HG03280 (cell line): ENCODE measurements at regions not wholly inside any gene's neighbourhood (a gene's known extent, or its start where the extent isn't known, plus 50 kb on each side); places are given as distances from the start of the nearest gene placed in this dataset.
"Not testable (repeated sequence)": the region's sequence is repeated elsewhere in the genome, so short reads cannot be mapped to it uniquely, and the experiment has no call there.

Experiments used
- ATAC-seq: cut with Tn5 transposase; IDR thresholded peaks from one replicate; pipeline ENCODE4 v1.9.1; 2021; ENCODE audit warnings: mild to moderate bottlenecking, moderate library complexity; ENCODE audit not compliant: unreplicated experiment

GRCh38 chr9:28941856-28942255 lies 1368.6 kb upstream of the C9orf72 start:
- no peak for ATAC-seq

- ATAC-seq, result no peak
Measured at GRCh38 chr9:28942941-28943340, 1369.7 kb upstream of the C9orf72 start.

GRCh38 chr9:28946648-28947047 lies 1373.4 kb upstream of the C9orf72 start:
- no peak for ATAC-seq

GRCh38 chr9:28951945-28952344 lies 1378.7 kb upstream of the C9orf72 start:
- no peak for ATAC-seq

GRCh38 chr9:28956116-28956880 lies 1383.0 kb upstream of the C9orf72 start:
- ATAC-seq, result no peak

GRCh38 chr9:28960602-28961001 lies 1387.3 kb upstream of the C9orf72 start:
- no peak for ATAC-seq

GRCh38 chr9:28961623-28962022 lies 1388.3 kb upstream of the C9orf72 start:
- no peak for ATAC-seq

GRCh38 chr9:28967226-28967625 lies 1393.9 kb upstream of the C9orf72 start:
- ATAC-seq, result no peak

- no peak for ATAC-seq
Measured at GRCh38 chr9:28970241-28970654, 1397.0 kb upstream of the C9orf72 start.

- ATAC-seq, result no peak
Measured at GRCh38 chr9:28971881-28972280, 1398.6 kb upstream of the C9orf72 start.

GRCh38 chr9:28976250-28976649 lies 1403.0 kb upstream of the C9orf72 start:
- ATAC-seq, result no peak

- no peak for ATAC-seq
Measured at GRCh38 chr9:28976684-28977083, 1403.4 kb upstream of the C9orf72 start.

GRCh38 chr9:28981129-28981528 lies 1407.8 kb upstream of the C9orf72 start:
- ATAC-seq, result no peak

GRCh38 chr9:28981711-28982110 lies 1408.4 kb upstream of the C9orf72 start:
- ATAC-seq, result no peak

GRCh38 chr9:28984016-28984415 lies 1410.7 kb upstream of the C9orf72 start:
- no peak for ATAC-seq

GRCh38 chr9:28990009-28990408 lies 1416.7 kb upstream of the C9orf72 start:
- not testable (repeated sequence) for ATAC-seq

GRCh38 chr9:28999057-28999456 lies 1425.8 kb upstream of the C9orf72 start:
- ATAC-seq, result no peak

GRCh38 chr9:28999806-29000205 lies 1426.5 kb upstream of the C9orf72 start:
- ATAC-seq, result no peak

- ATAC-seq, result no peak
Measured at GRCh38 chr9:29001006-29001405, 1427.7 kb upstream of the C9orf72 start.

GRCh38 chr9:29004988-29005387 lies 1431.7 kb upstream of the C9orf72 start:
- no peak for ATAC-seq

- no peak for ATAC-seq
Measured at GRCh38 chr9:29006628-29007027, 1433.3 kb upstream of the C9orf72 start.

GRCh38 chr9:29012911-29013310 lies 1439.6 kb upstream of the C9orf72 start:
- ATAC-seq, result no peak

- no peak for ATAC-seq
Measured at GRCh38 chr9:29021632-29022031, 1448.4 kb upstream of the C9orf72 start.
